Stomach (tissue), 4 donors: ENCODE measurements at regions not wholly inside any gene's neighbourhood (a gene's known extent, or its start where the extent isn't known, plus 50 kb on each side); places are given as distances from the start of the nearest gene placed in this dataset.

Experiments used
- EP300 ChIP-seq: sonication (generic); formaldehyde crosslinking; IDR thresholded peaks from one replicate; pipeline ENCODE4 v1.6.1; 2017; ENCODE audit warnings: antibody characterized with exemption
- TF ChIP-seq, protein P1 (sequence below), 7 experiments: fragments of 450-650 bp in 4 of 7; fragments of 200-600 bp in 3 of 7; sonication (generic) in 3 of 7; IDR thresholded peaks; one replicate each; pipeline ENCODE4 v1.5.1; 2016 to 2019; ENCODE audit warnings: antibody characterized with exemption in 7 of 7, control low read depth in 2 of 7, mild to moderate bottlenecking in 1 of 7

- no peak for TF ChIP-seq EP300
- TF ChIP-seq, protein P1, sequence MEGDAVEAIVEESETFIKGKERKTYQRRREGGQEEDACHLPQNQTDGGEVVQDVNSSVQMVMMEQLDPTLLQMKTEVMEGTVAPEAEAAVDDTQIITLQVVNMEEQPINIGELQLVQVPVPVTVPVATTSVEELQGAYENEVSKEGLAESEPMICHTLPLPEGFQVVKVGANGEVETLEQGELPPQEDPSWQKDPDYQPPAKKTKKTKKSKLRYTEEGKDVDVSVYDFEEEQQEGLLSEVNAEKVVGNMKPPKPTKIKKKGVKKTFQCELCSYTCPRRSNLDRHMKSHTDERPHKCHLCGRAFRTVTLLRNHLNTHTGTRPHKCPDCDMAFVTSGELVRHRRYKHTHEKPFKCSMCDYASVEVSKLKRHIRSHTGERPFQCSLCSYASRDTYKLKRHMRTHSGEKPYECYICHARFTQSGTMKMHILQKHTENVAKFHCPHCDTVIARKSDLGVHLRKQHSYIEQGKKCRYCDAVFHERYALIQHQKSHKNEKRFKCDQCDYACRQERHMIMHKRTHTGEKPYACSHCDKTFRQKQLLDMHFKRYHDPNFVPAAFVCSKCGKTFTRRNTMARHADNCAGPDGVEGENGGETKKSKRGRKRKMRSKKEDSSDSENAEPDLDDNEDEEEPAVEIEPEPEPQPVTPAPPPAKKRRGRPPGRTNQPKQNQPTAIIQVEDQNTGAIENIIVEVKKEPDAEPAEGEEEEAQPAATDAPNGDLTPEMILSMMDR (IDR thresholded peaks at IDR 0.05): no peak
Observed at GRCh38 chr4:56253666-56254305, 133.5 kb downstream of the AASDH start.
